Chondrocyte (in vitro differentiated cells): ENCODE measurements at regions not wholly inside any gene's neighbourhood (a gene's known extent, or its start where the extent isn't known, plus 50 kb on each side); places are given as distances from the start of the nearest gene placed in this dataset.

Experiments
- DNase-seq: peaks from one replicate; pipeline ENCODE4 v3.0.0; 2021; ENCODE audit warnings: mixed read lengths, low spot score
- H3K27ac Mint-ChIP-seq: one replicate; pipeline ENCODE4 v1.8.0; 2021; ENCODE audit warnings: mild to moderate bottlenecking, moderate library complexity, mixed read lengths; ENCODE audit not compliant: unreplicated experiment
- H3K27me3 Mint-ChIP-seq: 2 replicates; pipeline ENCODE4 v1.8.0; 2021; ENCODE audit warnings: low read depth, mixed read lengths
- H3K36me3 Mint-ChIP-seq: 2 replicates; pipeline ENCODE4 v1.8.0; 2021; ENCODE audit warnings: low read depth, mixed read lengths
- H3K4me1 Mint-ChIP-seq: 2 replicates; pipeline ENCODE4 v1.8.0; 2021; ENCODE audit warnings: low read depth, mild to moderate bottlenecking, mixed read lengths
- H3K4me3 Mint-ChIP-seq: one replicate; pipeline ENCODE4 v1.8.0; 2021; ENCODE audit warnings: mild to moderate bottlenecking, moderate library complexity, mixed read lengths; ENCODE audit not compliant: unreplicated experiment
- H3K9me3 Mint-ChIP-seq: 2 replicates; pipeline ENCODE4 v1.8.0; 2021; ENCODE audit warnings: low read depth, mixed read lengths
- CTCF ChIP-seq: fragments of 200-600 bp; sonication (generic); IDR thresholded peaks from 2 replicates; pipeline ENCODE4 v1.5.0; 2021; ENCODE audit warnings: antibody characterized with exemption, mild to moderate bottlenecking, moderate library complexity

- no peak for DNase-seq
- no peak for TF ChIP-seq CTCF
- no peak overlapping the region for H3K27ac Mint-ChIP-seq
- no peaks in the 10 kb centered on the region for H3K9me3 Mint-ChIP-seq
- peaks cover 2% of the 10 kb centered on the region for H3K36me3 Mint-ChIP-seq
- no peaks in the 10 kb centered on the region for H3K27me3 Mint-ChIP-seq
- peaks cover 5% of the 10 kb centered on the region for H3K4me1 Mint-ChIP-seq
- no peak overlapping the region for H3K4me3 Mint-ChIP-seq
Observed at GRCh38 chr13:90768116-90768515, 579.4 kb upstream of the MIR17HG start.

- H3K27ac Mint-ChIP-seq, result no peak overlapping the region
- H3K36me3 Mint-ChIP-seq, result no peaks in the 10 kb centered on the region
- no peak for DNase-seq
- no peaks in the 10 kb centered on the region for H3K27me3 Mint-ChIP-seq
- no peak for TF ChIP-seq CTCF
- no peaks in the 10 kb centered on the region for H3K9me3 Mint-ChIP-seq
- H3K4me3 Mint-ChIP-seq, result no peak overlapping the region
- H3K4me1 Mint-ChIP-seq, result no peaks in the 10 kb centered on the region
Observed at GRCh38 chr13:90769387-90769786, 578.1 kb upstream of the MIR17HG start.

DNA sequence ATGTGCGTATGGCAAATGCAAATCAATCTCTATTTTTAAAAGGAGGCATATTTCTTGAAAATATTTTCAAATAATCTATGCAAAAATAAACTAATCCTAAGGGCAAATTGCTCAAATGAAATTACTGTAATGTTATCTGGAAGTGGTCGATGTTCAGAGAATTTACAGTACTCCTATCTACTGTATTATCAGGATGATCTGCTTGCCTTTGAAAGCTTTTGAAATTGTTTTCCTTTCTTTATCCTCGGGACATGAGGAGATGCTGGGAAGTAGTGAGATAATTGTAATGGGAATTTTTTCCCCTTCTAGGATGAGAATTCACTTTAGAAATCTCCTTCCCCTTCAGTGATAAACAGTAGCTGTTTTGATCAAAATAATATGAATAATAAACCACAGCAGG is 577.2 kb upstream of the MIR17HG start:
- Mint-ChIP-seq H3K27ac (no peak overlapping the region), H3K9me3 (no peaks in the 10 kb centered on the region)

GRCh38 chr13:90773681-90774080 is 573.8 kb upstream of the MIR17HG start:
- Mint-ChIP-seq H3K4me1 (no peaks in the 10 kb centered on the region), H3K4me3 (no peak overlapping the region), H3K27ac (no peak overlapping the region), H3K27me3 (no peaks in the 10 kb centered on the region), H3K9me3 (no peaks in the 10 kb centered on the region), H3K36me3 (no peaks in the 10 kb centered on the region)
- no peak for TF ChIP-seq CTCF
- DNase-seq, result no peak

More for the DNA sequence above, 577.2 kb upstream of the MIR17HG start:
- Mint-ChIP-seq H3K4me1 (no peaks in the 10 kb centered on the region), H3K36me3 (no peaks in the 10 kb centered on the region), H3K27me3 (no peaks in the 10 kb centered on the region), H3K4me3 (no peak overlapping the region)
- no peak for TF ChIP-seq CTCF
- no peak for DNase-seq

DNA sequence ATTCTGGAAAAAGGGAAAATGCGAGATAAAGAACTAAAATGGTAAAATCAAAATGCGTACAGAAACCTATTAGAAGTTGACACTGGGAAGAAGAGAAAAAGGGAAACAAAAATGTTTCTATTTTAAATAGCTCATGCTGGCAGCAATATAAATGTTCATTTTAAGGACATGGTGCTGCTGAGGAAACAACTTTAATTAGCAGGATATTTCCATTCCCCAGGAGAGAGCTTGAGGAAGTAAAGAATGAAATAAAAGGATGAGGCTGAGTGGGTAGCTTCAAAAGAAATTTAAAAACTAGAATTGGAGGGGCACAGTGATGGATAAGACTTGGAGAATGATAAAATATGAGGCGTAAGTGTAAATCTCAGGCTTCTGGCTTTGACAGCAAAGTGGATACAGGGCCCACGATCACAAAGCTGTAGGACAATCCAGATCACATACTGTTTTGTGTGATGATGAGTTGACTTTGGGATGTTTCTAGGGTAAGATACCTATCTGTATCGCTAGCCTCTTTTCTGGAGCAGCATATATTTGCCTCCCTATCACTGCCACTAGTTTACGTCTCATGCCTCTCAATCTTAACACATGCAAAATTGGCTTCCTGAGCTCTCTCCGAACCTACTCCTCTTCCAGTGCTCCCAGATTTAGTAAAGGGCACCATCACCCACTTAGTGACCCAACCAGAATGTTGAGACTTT is 571.3 kb upstream of the MIR17HG start:
- no peaks in the 10 kb centered on the region for H3K36me3 Mint-ChIP-seq

More for the DNA sequence above, 571.3 kb upstream of the MIR17HG start:
- DNase-seq, result no peak
- no peak overlapping the region for H3K4me3 Mint-ChIP-seq
- no peaks in the 10 kb centered on the region for H3K27me3 Mint-ChIP-seq
- H3K4me1 Mint-ChIP-seq, result no peaks in the 10 kb centered on the region
- TF ChIP-seq CTCF, result no peak
- no peak overlapping the region for H3K27ac Mint-ChIP-seq
- no peaks in the 10 kb centered on the region for H3K9me3 Mint-ChIP-seq
